IPS-18a (cell line): ENCODE measurements at regions not wholly inside any gene's neighbourhood (a gene's known extent, or its start where the extent isn't known, plus 50 kb on each side); places are given as distances from the start of the nearest gene placed in this dataset.
"Not testable (repeated sequence)": the region's sequence is repeated elsewhere in the genome, so short reads cannot be mapped to it uniquely, and the experiment has no call there.

ENCODE experiments used
- H3K27ac ChIP-seq: one replicate; pipeline ENCODE4 v1.5.1; 2013; ENCODE audit warnings: low read length
- H3K27me3 ChIP-seq: one replicate; pipeline ENCODE4 v1.6.1; 2013; ENCODE audit warnings: mild to moderate bottlenecking, low read length; ENCODE audit not compliant: control insufficient read depth, insufficient read depth
- H3K36me3 ChIP-seq: one replicate; pipeline ENCODE4 v1.6.1; 2013; ENCODE audit warnings: low read depth, low read length; ENCODE audit not compliant: control insufficient read depth
- H3K4me1 ChIP-seq: one replicate; pipeline ENCODE4 v1.6.1; 2013; ENCODE audit warnings: low read depth, low read length; ENCODE audit not compliant: control insufficient read depth
- H3K4me3 ChIP-seq: one replicate; pipeline ENCODE4 v1.5.1; 2013; ENCODE audit warnings: low read length
- H3K9ac ChIP-seq: one replicate; pipeline ENCODE4 v1.6.1; 2013; ENCODE audit warnings: mild to moderate bottlenecking, low read length, moderate library complexity
- H3K9me3 ChIP-seq: one replicate; pipeline ENCODE4 v1.6.1; 2013; ENCODE audit warnings: low read depth, low read length; ENCODE audit not compliant: control insufficient read depth

DNA sequence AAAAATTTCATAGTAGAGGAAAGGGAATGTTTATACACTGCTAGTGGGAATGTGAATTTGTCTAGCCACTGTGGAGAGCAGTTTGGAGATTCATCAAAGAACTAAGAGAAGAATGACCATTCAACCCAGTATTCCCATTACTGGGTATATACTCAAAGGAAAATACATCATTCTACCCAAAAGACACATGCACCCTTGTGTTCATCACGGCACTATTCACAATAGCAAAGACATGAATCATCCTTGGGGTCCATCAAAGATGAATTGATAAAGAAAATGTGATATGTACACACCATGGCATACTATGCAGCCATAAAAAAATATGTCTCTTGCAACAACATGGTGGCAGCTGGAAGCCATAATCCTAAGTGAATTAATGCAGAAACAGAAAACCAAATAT is 825.7 kb downstream of the TNS3 start:
- Histone ChIP-seq H3K4me3 (no peak overlapping the region), H3K36me3 (no peaks in the 10 kb centered on the region), H3K27me3 (no peaks in the 10 kb centered on the region), H3K9me3 (no peaks in the 10 kb centered on the region), H3K9ac (no peak overlapping the region), H3K27ac (no peak overlapping the region), H3K4me1 (no peaks in the 10 kb centered on the region)

DNA sequence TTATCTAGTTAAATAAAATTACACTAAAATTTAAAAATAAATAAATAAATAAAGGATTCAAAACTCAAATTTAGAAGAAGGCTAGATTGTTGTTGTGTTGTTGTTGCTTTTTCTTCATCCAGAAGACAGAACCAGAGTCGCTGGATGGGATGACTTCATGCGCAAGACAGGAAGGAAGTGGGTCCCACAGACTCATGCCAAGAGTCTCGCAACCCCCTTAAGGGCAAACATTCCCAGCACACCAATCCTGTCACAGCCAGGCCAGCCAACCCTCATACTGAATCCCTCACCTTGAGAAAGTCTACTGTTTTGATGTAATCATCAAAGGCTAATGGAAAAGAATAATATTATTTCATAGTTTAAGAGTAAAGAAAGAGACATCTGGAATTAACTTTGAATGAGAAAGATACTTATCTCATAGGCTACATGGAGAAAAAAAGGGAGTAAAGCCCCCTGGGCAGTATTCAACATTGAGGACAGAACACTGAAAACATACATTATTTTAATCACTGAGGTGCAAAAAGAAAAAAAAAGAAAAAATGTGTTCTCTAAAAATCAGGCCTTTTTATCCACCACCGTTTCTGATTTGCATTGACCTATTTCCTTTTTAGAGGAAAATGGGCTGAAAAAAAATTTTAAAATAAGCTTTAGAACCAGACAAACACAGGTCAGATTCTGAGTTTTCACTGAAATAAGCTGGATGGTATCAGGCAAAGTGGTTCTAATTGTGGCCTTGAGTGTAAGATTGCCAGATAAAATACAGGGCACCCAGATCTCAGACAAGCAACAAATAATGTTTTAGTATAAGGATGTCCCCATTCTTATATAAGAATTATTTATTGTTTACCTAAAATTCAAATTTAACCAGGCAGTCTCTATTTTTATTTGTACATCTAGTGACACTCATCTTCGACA is 826.5 kb downstream of the TNS3 start:
- Histone ChIP-seq H3K27me3 (no peaks in the 10 kb centered on the region), H3K9ac (no peak overlapping the region), H3K9me3 (no peaks in the 10 kb centered on the region), H3K4me1 (no peaks in the 10 kb centered on the region), H3K36me3 (no peaks in the 10 kb centered on the region), H3K27ac (no peak overlapping the region), H3K4me3 (no peak overlapping the region)

DNA sequence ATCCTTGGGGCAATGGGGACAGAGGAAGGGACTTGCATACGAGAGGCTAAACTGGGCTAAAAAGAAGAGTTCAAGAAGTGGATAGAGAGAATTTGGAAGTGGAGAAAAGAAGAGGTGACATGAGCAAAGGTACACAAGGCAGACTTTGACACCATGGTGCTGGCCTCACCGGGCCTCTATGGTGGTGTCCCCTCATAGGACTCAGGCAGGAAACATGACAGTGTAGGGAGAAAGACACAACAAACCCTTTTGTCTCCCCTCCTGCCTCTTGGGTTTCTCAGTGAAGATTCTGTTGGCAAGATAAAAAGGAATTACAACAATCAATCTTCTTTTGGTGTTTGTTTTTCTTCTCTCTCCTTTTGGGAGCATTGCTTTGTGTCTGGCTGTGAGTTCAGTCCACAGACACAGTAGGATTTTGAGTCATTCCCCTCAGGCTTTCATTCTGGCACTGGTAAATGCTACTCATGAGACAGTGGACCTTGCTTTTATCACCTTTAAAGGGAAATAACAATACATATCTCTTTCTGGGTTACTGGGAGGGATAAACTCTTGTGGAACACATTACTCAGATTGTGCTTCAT is 827.7 kb downstream of the TNS3 start:
- no peaks in the 10 kb centered on the region for H3K9me3 ChIP-seq
- H3K27ac ChIP-seq: no peak overlapping the region
- H3K27me3 ChIP-seq: no peaks in the 10 kb centered on the region
- H3K9ac ChIP-seq: no peak overlapping the region
- no peaks in the 10 kb centered on the region for H3K36me3 ChIP-seq
- H3K4me3 ChIP-seq: no peak overlapping the region
- H3K4me1 ChIP-seq: no peaks in the 10 kb centered on the region

DNA sequence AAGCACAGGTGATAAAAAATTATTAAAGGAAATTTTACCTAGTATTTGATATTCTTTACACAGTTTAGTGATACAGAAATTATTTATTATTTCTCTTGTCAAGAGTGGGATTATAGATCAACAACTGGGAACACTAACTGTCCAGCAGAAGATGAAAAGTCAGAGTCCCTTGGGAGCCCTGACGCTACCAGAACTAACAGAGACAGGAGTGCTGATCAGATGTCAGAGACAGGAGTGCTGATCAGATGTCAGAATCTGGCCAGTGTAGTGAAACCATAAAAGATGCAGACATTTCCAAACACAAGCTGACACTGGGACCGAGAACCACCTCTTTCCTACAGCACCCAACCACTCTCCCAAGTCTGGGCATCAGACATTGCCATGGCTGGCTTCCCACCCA is 828.2 kb downstream of the TNS3 start:
- no peaks in the 10 kb centered on the region for H3K9me3 ChIP-seq
- H3K4me3 ChIP-seq: no peak overlapping the region
- no peak overlapping the region for H3K27ac ChIP-seq
- H3K4me1 ChIP-seq: no peaks in the 10 kb centered on the region
- H3K27me3 ChIP-seq: no peaks in the 10 kb centered on the region
- no peaks in the 10 kb centered on the region for H3K36me3 ChIP-seq
- no peak overlapping the region for H3K9ac ChIP-seq

DNA sequence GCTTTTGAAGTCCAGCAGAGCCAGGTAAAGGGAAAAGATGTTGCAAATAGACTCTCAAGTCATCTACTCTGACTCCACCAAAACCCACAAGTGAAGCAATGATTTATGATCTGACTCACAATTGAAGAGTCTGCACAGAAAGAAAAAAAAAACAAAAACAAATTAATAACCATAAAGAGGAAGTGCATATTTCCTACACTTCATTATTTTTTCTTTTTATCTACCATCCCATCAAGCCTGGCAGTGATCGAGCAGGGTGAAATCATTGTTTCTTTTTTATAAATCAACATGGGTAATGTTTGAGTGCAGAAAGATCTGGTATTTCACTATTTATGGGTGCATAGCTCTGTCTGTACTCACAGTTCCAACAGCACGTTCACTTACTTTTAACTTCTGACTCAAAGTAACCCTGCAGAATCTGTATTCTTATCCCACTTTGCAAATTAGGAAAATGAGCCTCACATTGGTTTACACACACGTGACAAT is 829.0 kb downstream of the TNS3 start:
- Histone ChIP-seq H3K9me3 (no peaks in the 10 kb centered on the region), H3K4me3 (no peak overlapping the region), H3K4me1 (no peaks in the 10 kb centered on the region), H3K27ac (no peak overlapping the region), H3K36me3 (no peaks in the 10 kb centered on the region), H3K9ac (no peak overlapping the region), H3K27me3 (no peaks in the 10 kb centered on the region)

DNA sequence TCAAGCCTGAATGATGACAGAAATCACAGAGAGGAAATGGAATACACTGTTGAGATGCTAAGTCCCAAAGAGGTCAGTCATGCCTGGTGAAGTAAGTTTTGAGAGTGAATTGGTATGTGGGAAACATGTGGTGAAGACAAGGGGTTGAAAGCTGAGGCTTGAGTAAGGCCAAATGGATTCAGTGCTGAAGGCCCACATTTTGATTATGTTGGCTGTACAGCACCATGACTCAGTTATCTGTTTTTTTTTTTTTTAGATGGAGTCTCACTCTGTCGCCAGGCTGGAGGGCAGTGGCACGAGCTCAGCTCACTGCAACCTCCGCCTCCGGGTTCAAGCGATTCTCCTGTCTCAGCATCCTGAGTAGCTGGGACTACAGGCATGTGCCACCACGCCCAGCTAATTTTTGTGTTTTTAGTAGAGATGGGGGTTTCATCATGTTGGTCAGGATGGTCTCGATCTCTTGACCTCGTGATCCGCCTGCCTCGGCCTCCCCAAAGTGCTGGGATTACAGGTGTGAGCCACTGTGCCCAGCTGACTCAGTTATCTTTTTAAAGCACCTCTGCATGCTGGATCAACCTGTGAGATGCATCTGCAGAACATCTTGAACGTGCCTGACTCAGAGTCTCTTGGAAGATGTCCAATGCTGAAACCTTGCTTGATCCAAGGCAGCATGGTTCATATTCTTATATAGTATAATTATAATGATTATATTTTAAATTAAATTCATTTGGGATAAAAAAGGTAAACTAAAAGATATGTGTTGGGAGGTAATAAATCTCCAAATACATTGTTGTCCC is 829.8 kb downstream of the TNS3 start:
- H3K27me3 ChIP-seq, H3K4me1 ChIP-seq, H3K27ac ChIP-seq: not testable (repeated sequence)

DNA sequence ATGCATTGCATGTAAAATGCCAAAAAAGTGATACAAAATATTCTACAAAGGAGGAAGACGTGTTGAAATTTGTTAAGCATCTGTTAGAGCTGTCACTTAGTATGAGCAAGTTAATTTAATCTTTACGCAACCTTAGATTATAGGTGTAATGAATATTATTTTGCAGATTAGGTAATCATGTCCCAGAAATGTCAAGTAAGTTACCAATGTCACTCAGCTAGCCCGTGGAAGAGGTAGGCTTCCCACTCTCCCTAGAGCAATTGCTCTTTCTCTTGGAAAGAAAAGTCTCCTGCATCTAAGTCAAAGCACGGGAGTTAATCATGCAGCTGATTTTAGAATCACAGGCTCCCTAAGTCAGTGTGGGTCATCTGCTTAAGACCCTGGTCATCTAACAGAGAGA is 830.4 kb upstream of the IGFBP3 start:
- H3K36me3 ChIP-seq: no peaks in the 10 kb centered on the region
- H3K4me1 ChIP-seq: no peaks in the 10 kb centered on the region
- no peak overlapping the region for H3K4me3 ChIP-seq
- H3K9me3 ChIP-seq: no peaks in the 10 kb centered on the region
- no peaks in the 10 kb centered on the region for H3K27me3 ChIP-seq
- H3K27ac ChIP-seq: no peak overlapping the region
- no peak overlapping the region for H3K9ac ChIP-seq

More for the DNA sequence above, 829.8 kb downstream of the TNS3 start:
- not testable (repeated sequence) for H3K4me3 ChIP-seq, H3K36me3 ChIP-seq, H3K9me3 ChIP-seq, H3K9ac ChIP-seq

DNA sequence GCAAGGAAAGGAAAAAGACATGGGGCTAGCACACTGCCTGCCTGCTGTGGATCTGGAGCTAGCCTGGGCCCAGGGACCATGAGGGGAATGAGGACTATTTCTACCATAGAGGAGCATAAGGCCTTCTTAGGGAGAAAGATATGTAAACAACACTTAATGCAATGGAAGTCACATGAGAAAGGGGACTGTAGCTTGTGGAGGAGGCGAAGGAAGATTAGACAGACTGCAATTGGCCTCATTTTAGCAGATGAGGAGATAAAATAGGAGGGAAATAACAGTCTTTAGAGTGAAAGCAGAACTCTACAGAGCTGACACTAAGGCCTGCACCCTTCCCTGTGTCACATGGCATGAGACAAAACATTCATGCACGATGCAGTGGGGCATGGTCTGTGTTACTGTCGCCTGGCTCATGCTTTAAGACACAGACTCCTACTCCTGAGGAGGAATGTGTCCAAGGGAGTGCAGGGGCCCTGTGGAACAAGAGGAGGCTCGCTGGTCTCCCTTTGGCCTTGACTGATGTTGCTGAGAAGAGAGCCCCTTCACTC is 829.3 kb upstream of the IGFBP3 start:
- Histone ChIP-seq H3K4me1 (no peaks in the 10 kb centered on the region), H3K36me3 (no peaks in the 10 kb centered on the region)

DNA sequence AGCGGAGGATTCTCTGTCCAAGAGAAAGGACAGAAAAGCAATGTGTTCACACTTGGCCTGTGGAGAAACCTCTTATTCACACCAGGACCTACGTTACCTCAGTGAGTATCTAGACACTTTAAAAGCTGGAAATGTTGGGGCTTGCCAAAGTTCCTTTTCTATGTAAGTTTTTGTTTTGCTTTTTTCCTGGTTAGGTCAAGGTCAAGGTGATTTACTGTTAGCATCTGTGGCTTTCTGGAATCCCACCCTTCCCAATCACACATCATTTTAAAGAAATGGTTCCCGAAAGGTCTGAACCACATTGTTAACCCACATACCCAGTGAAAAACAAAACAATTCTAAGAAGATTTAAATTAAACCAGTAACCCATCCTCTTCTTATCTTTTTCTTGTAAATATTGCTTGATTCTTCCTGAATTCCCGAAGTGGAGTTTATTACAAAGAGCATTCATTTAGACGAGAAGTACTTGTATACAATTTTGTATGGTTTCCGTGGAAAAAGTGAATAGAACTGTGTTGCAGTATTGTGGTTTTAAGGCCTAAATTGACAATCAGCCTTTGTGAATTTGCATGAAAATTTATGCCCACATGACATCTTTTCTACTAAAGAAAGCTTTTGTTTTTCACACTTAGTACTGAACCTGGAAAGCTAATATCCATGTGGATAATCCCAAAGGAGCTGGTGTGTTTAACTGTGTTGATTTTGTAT is 827.0 kb upstream of the IGFBP3 start:
- Histone ChIP-seq H3K9me3 (no peaks in the 10 kb centered on the region), H3K9ac (no peak overlapping the region)

More for the DNA sequence above, 829.3 kb upstream of the IGFBP3 start:
- no peak overlapping the region for H3K9ac ChIP-seq
- no peak overlapping the region for H3K4me3 ChIP-seq
- H3K9me3 ChIP-seq: no peaks in the 10 kb centered on the region
- no peak overlapping the region for H3K27ac ChIP-seq
- no peaks in the 10 kb centered on the region for H3K27me3 ChIP-seq

DNA sequence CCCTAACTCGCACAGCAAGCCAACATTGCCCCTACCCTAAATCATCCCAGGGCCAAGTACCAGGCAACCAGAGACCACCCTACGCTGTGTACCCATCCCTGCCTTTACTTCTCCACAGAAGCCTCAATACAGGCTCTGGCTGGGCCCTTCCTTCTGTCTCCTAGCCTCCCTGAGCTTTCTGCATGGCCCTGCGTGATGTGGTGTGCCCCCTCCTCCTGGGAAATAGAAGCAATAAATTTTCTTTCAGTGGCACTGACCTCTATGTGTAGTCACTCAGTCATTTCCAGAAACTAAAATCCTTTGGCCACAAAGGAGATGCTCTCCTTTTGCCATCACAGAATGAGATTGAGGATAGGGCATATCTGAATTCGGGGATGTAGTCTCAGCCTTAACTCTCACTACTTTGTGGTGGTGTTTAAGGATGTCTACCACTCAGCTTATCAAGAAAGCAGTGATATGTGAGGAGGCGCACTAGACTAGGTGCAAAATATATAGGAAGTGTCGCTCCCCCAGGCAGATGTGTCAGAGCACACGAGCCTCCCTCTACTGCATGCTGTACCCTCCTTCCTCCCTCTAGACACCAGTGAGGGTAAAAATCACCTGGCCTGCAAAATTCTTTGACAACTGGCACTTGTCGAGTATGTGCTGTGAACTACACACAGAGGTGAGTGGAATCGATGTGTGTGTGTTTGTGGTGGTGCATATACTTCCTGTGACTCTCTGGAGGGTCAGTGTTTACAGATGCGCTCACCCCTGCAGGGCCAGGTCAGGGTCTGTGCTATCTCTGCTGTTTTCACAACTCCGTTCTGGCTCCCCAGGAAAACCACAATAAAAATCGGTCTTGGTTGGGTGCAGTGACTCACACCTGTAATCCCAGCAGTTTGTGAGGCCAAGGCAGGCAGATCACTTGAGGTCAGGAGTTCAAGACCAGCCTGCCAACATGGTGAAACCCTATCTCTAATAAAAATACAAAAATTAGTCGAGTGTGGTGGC is 825.9 kb upstream of the IGFBP3 start:
- Histone ChIP-seq H3K4me1 (no peaks in the 10 kb centered on the region), H3K36me3 (no peaks in the 10 kb centered on the region), H3K9me3 (no peaks in the 10 kb centered on the region), H3K9ac (no peak overlapping the region), H3K27me3 (no peaks in the 10 kb centered on the region), H3K4me3 (no peak overlapping the region), H3K27ac (no peak overlapping the region)

More for the DNA sequence above, 827.0 kb upstream of the IGFBP3 start:
- no peaks in the 10 kb centered on the region for H3K27me3 ChIP-seq
- H3K4me3 ChIP-seq: no peak overlapping the region
- no peak overlapping the region for H3K27ac ChIP-seq
- H3K36me3 ChIP-seq: no peaks in the 10 kb centered on the region
- no peaks in the 10 kb centered on the region for H3K4me1 ChIP-seq
